Stimulated activated CD8-positive, alpha-beta memory T cell treated with anti-CD3 and anti-CD28 coated beads, Interleukin-15, amount 100 ng/mL, for 24 hours (primary cell): ENCODE measurements at regions not wholly inside any gene's neighbourhood (a gene's known extent, or its start where the extent isn't known, plus 50 kb on each side); places are given as distances from the start of the nearest gene placed in this dataset.
"Not testable (repeated sequence)": the region's sequence is repeated elsewhere in the genome, so short reads cannot be mapped to it uniquely, and the experiment has no call there.

Experiments used
- DNase-seq: peaks from one replicate; pipeline ENCODE4 v3.0.0-alpha.2; 2020; ENCODE audit warnings: low read depth

- DNase-seq: no peak
These were observed 696.7 kb downstream of the PTPRU start for GRCh38 chr1:29933067-29933466.

GRCh38 chr1:29932626-29933025, 696.3 kb downstream of the PTPRU start:
- DNase-seq: no peak

GRCh38 chr1:29931477-29932175, 695.3 kb downstream of the PTPRU start:
- no peak for DNase-seq

- no peak for DNase-seq
These were observed 688.7 kb downstream of the PTPRU start for GRCh38 chr1:29925058-29925457.

GRCh38 chr1:29924017-29924431, 687.7 kb downstream of the PTPRU start:
- no peak for DNase-seq

- DNase-seq: no peak
These were observed 685.4 kb downstream of the PTPRU start for GRCh38 chr1:29921741-29922140.

GRCh38 chr1:29920784-29921183, 684.5 kb downstream of the PTPRU start:
- DNase-seq: no peak

GRCh38 chr1:29920316-29920715, 684.0 kb downstream of the PTPRU start:
- DNase-seq: no peak

- DNase-seq: not testable (repeated sequence)
These were observed 682.7 kb downstream of the PTPRU start for GRCh38 chr1:29919041-29919440.

GRCh38 chr1:29916656-29917369, 680.5 kb downstream of the PTPRU start:
- no peak for DNase-seq

GRCh38 chr1:29914936-29915335, 678.6 kb downstream of the PTPRU start:
- DNase-seq: no peak

- no peak for DNase-seq
These were observed 676.1 kb downstream of the PTPRU start for GRCh38 chr1:29912425-29912824.

- DNase-seq: no peak
These were observed 673.6 kb downstream of the PTPRU start for GRCh38 chr1:29909962-29910361.

GRCh38 chr1:29907596-29907995, 671.3 kb downstream of the PTPRU start:
- no peak for DNase-seq

- no peak for DNase-seq
These were observed 670.6 kb downstream of the PTPRU start for GRCh38 chr1:29906927-29907326.

- no peak for DNase-seq
These were observed 667.3 kb downstream of the PTPRU start for GRCh38 chr1:29903548-29904166.

GRCh38 chr1:29901624-29902325, 665.5 kb downstream of the PTPRU start:
- DNase-seq: no peak

GRCh38 chr1:29900712-29901111, 664.4 kb downstream of the PTPRU start:
- no peak for DNase-seq

GRCh38 chr1:29900104-29900679, 663.9 kb downstream of the PTPRU start:
- DNase-seq: no peak

- no peak for DNase-seq
These were observed 660.7 kb downstream of the PTPRU start for GRCh38 chr1:29896791-29897714.

GRCh38 chr1:29896300-29896699, 660.0 kb downstream of the PTPRU start:
- no peak for DNase-seq
